ENCODE measurements at regions not wholly inside any gene's neighbourhood (a gene's known extent, or its start where the extent isn't known, plus 50 kb on each side); places are given as distances from the start of the nearest gene placed in this dataset.

DNA sequence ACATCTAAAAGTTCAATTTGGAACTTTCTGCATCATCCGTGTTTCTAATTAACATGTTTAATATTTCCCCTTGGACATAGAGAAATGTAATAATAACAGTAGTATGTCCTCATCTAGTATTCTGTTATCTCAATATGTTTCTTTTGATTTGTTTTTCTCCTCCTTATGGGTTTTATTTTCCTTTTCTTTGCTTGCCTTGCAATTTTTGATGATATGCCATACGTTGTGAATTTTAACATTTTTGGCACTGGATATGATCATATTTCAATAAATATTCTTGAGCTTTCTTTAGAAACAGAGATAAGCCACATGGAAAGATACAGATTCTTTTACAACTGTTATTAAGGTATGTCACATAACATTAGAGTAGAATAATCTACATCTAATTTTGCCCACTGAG, 1316.2 kb downstream of the CDH8 start:
- no peak for DNase-seq
- 88 to 94% (median 92%) methylated on average over 2 of the region's 2 CpGs for WGBS, 5 donors
- intact Hi-C loops (cut with DNase I; ENCODE audit: low total_unique reads) = no loop called here
- Histone ChIP-seq H3K27me3 (no peaks in the 10 kb centered on the region), H3K4me3 (no peak overlapping the region), H3K4me1 (no peaks in the 10 kb centered on the region), H3K9me3 (peaks cover 4 to 26% (median 20%) of the 10 kb centered on the region in 4 donors), H3K27ac (no peak overlapping the region), H3K36me3 (no peaks in the 10 kb centered on the region)
- TF ChIP-seq EP300 (IDR thresholded peaks at IDR 0.05) (no peak), POLR2A (IDR thresholded peaks at IDR 0.05) (no peak), POLR2AphosphoS5 (IDR thresholded peaks at IDR 0.05) (no peak)
- TF ChIP-seq, protein P1, sequence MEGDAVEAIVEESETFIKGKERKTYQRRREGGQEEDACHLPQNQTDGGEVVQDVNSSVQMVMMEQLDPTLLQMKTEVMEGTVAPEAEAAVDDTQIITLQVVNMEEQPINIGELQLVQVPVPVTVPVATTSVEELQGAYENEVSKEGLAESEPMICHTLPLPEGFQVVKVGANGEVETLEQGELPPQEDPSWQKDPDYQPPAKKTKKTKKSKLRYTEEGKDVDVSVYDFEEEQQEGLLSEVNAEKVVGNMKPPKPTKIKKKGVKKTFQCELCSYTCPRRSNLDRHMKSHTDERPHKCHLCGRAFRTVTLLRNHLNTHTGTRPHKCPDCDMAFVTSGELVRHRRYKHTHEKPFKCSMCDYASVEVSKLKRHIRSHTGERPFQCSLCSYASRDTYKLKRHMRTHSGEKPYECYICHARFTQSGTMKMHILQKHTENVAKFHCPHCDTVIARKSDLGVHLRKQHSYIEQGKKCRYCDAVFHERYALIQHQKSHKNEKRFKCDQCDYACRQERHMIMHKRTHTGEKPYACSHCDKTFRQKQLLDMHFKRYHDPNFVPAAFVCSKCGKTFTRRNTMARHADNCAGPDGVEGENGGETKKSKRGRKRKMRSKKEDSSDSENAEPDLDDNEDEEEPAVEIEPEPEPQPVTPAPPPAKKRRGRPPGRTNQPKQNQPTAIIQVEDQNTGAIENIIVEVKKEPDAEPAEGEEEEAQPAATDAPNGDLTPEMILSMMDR (IDR thresholded peaks at IDR 0.05) = no peak

DNA sequence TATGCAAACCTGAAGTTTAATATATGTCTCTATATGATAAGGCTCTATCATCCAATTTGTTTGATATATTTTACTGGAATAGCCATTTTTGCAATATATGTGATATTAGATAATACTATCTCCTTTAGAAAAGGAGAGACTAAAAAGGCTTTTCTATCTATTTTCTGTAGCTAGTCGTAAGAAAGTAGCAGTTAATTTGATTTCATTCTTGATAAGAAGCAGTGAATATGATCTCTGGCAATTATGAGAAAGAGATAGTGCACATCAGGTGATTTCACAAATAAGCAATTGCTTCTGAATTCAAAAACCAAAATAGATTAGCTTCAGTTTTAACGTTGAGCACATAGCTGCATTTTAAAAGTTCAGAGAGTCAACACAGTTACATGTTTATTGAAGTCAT, 1318.4 kb downstream of the CDH8 start:
- H3K36me3 ChIP-seq = no peaks in the 10 kb centered on the region
- peaks cover 4 to 26% (median 20%) of the 10 kb centered on the region in 4 donors for H3K9me3 ChIP-seq
- H3K4me3 ChIP-seq = no peak overlapping the region
- no peak for TF ChIP-seq POLR2AphosphoS5 (IDR thresholded peaks at IDR 0.05)
- no peak for TF ChIP-seq POLR2A (IDR thresholded peaks at IDR 0.05)
- no peak for TF ChIP-seq EP300 (IDR thresholded peaks at IDR 0.05)
- TF ChIP-seq, protein P1 (IDR thresholded peaks at IDR 0.05) = no peak
- DNase-seq = no peak
- no peaks in the 10 kb centered on the region for H3K4me1 ChIP-seq
- no peaks in the 10 kb centered on the region for H3K27me3 ChIP-seq
- no peak overlapping the region for H3K27ac ChIP-seq
- 67 to 80% (median 73%) methylated on average over 2 of the region's 2 CpGs for WGBS, 5 donors
- intact Hi-C loops (cut with DNase I; ENCODE audit: low total_unique reads) = no loop called here

DNA sequence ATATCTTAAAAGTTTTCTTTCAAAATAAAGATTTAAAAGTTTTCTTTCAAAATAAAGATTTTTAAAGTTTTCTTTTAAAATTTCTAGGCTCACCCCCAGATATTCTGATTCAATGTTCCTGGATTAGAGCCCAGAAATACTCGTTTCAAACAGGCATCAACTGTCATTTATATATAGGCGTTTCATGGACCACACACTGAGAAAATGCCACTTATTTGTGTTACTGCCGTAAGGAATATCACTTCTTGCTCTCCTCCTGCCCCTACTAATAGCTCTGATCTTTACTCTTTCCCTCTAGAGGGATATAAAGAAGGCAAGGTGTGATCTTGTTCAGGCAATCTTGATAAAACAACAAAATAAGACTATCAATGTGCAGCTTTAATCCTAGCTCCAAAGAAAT, 1324.1 kb downstream of the CDH8 start:
- H3K4me3 ChIP-seq = no peak overlapping the region
- no peaks in the 10 kb centered on the region for H3K36me3 ChIP-seq
- no peak overlapping the region for H3K27ac ChIP-seq
- no peaks in the 10 kb centered on the region for H3K27me3 ChIP-seq
- 34 to 48% (median 43%) methylated on average over 3 of the region's 3 CpGs for WGBS, 5 donors
- DNase-seq = no peak
- TF ChIP-seq POLR2A (IDR thresholded peaks at IDR 0.05) (no peak), POLR2AphosphoS5 (IDR thresholded peaks at IDR 0.05) (no peak), EP300 (IDR thresholded peaks at IDR 0.05) (no peak)
- TF ChIP-seq, protein P1 (IDR thresholded peaks at IDR 0.05) = no peak
- H3K4me1 ChIP-seq = no peaks in the 10 kb centered on the region
- intact Hi-C loops (cut with DNase I; ENCODE audit: low total_unique reads) = no loop called here
- no peaks in the 10 kb centered on the region for H3K9me3 ChIP-seq

DNA sequence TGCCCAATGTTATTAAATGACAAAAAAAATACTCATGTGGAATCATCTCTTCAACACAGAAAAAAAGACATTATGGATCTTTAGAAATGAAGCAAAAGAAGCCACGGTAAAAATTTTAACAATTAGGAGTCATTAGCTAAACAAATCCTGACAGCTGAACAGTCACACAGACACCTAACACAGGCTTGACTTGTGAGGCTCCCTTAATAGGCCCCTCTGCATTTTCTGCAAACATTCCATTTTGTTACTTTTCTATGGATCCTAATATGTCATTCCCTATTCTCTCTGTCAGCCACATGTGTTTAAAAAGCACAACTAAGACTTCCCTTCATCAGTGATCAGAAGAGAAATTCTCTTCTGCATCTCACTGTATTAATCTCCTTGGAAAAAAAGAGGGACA, 1331.5 kb downstream of the CDH8 start:
- TF ChIP-seq POLR2A (IDR thresholded peaks at IDR 0.05) = no peak
- TF ChIP-seq, protein P1 (IDR thresholded peaks at IDR 0.05) = no peak
- 38 to 67% (median 56%) methylated on average over 1 of the region's 1 CpG for WGBS, 5 donors
- intact Hi-C loops (cut with DNase I; ENCODE audit: low total_unique reads) = no loop called here

More for the DNA sequence above, 1331.5 kb downstream of the CDH8 start:
- Histone ChIP-seq H3K9me3 (no peaks in the 10 kb centered on the region), H3K4me1 (no peaks in the 10 kb centered on the region), H3K27me3 (no peaks in the 10 kb centered on the region), H3K4me3 (no peak overlapping the region), H3K27ac (no peak overlapping the region), H3K36me3 (no peaks in the 10 kb centered on the region)
- DNase-seq = no peak

All from stomach (tissue), 8 donors.